Gastroesophageal sphincter (tissue), 3 donors: ENCODE measurements at regions not wholly inside any gene's neighbourhood (a gene's known extent, or its start where the extent isn't known, plus 50 kb on each side); places are given as distances from the start of the nearest gene placed in this dataset.

Experiments used
- CTCF ChIP-seq, 4 experiments: fragments of 200-600 bp in 2 of 4; fragments of 450-650 bp in 2 of 4; sonication (generic) in 1 of 4; IDR thresholded peaks; one replicate each; pipeline ENCODE4 v1.5.1; 2017 to 2019; ENCODE audit warnings: antibody characterized with exemption in 4 of 4, mild to moderate bottlenecking in 2 of 4, moderate library complexity in 2 of 4
- EP300 ChIP-seq: sonication (generic); formaldehyde crosslinking; IDR thresholded peaks from one replicate; pipeline ENCODE4 v1.6.1; 2017; ENCODE audit warnings: antibody characterized with exemption, mild to moderate bottlenecking
- POLR2A ChIP-seq, 2 donors: fragments of 450-650 bp; IDR thresholded peaks; one replicate each; pipeline ENCODE4 v1.6.1; 2017; ENCODE audit warnings: antibody characterized with exemption in 2 of 2, mild to moderate bottlenecking in 2 of 2, moderate library complexity in 1 of 2
- POLR2AphosphoS5 ChIP-seq: sonication (generic); formaldehyde crosslinking; IDR thresholded peaks from one replicate; pipeline ENCODE4 v1.6.1; 2017; ENCODE audit warnings: antibody characterized with exemption

GRCh38 chr9:29969408-29969807 lies 2396.1 kb upstream of the C9orf72 start:
- TF ChIP-seq CTCF (IDR thresholded peaks at IDR 0.05) (no peak), POLR2A (IDR thresholded peaks at IDR 0.05) (no peak), EP300 (no peak), POLR2AphosphoS5 (no peak)
